ENCODE measurements at regions not wholly inside any gene's neighbourhood (a gene's known extent, or its start where the extent isn't known, plus 50 kb on each side); places are given as distances from the start of the nearest gene placed in this dataset.

GRCh38 chr10:6891924-6892323 is 311.8 kb upstream of the PRKCQ start:
- TF ChIP-seq, protein P1, sequence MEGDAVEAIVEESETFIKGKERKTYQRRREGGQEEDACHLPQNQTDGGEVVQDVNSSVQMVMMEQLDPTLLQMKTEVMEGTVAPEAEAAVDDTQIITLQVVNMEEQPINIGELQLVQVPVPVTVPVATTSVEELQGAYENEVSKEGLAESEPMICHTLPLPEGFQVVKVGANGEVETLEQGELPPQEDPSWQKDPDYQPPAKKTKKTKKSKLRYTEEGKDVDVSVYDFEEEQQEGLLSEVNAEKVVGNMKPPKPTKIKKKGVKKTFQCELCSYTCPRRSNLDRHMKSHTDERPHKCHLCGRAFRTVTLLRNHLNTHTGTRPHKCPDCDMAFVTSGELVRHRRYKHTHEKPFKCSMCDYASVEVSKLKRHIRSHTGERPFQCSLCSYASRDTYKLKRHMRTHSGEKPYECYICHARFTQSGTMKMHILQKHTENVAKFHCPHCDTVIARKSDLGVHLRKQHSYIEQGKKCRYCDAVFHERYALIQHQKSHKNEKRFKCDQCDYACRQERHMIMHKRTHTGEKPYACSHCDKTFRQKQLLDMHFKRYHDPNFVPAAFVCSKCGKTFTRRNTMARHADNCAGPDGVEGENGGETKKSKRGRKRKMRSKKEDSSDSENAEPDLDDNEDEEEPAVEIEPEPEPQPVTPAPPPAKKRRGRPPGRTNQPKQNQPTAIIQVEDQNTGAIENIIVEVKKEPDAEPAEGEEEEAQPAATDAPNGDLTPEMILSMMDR (IDR thresholded peaks at IDR 0.05; ENCODE audit: low read length): no peak
- TF ChIP-seq EZH2 (IDR thresholded peaks at IDR 0.05; ENCODE audit: borderline replicate concordance, low read length): no peak
